Duodenal mucosa (tissue), 2 donors: ENCODE measurements at regions not wholly inside any gene's neighbourhood (a gene's known extent, or its start where the extent isn't known, plus 50 kb on each side); places are given as distances from the start of the nearest gene placed in this dataset.

Source experiments
- H3K27ac ChIP-seq: one replicate; pipeline ENCODE4 v1.7.0; 2013; ENCODE audit warnings: low read depth, low read length
- H3K27me3 ChIP-seq, 2 donors: one replicate each; pipeline ENCODE4 v1.7.0; 2013; ENCODE audit warnings: low read length in 2 of 2, control low read depth in 1 of 2; ENCODE audit not compliant: insufficient read depth in 2 of 2, control insufficient read depth in 1 of 2
- H3K36me3 ChIP-seq, 2 donors: one replicate each; pipeline ENCODE4 v1.7.0; 2013; ENCODE audit warnings: low read length in 2 of 2, control low read depth in 1 of 2; ENCODE audit not compliant: insufficient read depth in 2 of 2, control insufficient read depth in 1 of 2
- H3K4me1 ChIP-seq, 2 donors: one replicate each; pipeline ENCODE4 v1.7.0; 2013; ENCODE audit warnings: low read length in 2 of 2, control low read depth in 1 of 2; ENCODE audit not compliant: insufficient read depth in 2 of 2, control insufficient read depth in 1 of 2
- H3K4me3 ChIP-seq, 2 donors: one replicate each; pipeline ENCODE4 v1.7.0; 2013; ENCODE audit warnings: low read length in 2 of 2, low read depth in 1 of 2
- H3K9ac ChIP-seq, 2 donors: one replicate each; pipeline ENCODE4 v1.7.0; 2013; ENCODE audit warnings: low read length in 2 of 2, low read depth in 1 of 2
- H3K9me3 ChIP-seq, 2 donors: one replicate each; pipeline ENCODE4 v1.7.0; 2013; ENCODE audit warnings: low read length in 2 of 2, control low read depth in 1 of 2; ENCODE audit not compliant: control insufficient read depth in 1 of 2

GRCh38 chr14:54137614-54137961 lies 181.0 kb upstream of the BMP4 start:
- Histone ChIP-seq H3K4me3 (no peak overlapping the region), H3K9me3 (no peaks in the 10 kb centered on the region), H3K9ac (no peak overlapping the region), H3K27ac (no peak overlapping the region), H3K4me1 (no peaks in the 10 kb centered on the region), H3K36me3 (no peaks in the 10 kb centered on the region), H3K27me3 (no peaks in the 10 kb centered on the region)

GRCh38 chr14:54138024-54138353 lies 181.4 kb upstream of the BMP4 start:
- Histone ChIP-seq H3K27ac (no peak overlapping the region), H3K4me1 (no peaks in the 10 kb centered on the region), H3K4me3 (no peak overlapping the region), H3K27me3 (no peaks in the 10 kb centered on the region), H3K36me3 (no peaks in the 10 kb centered on the region), H3K9me3 (no peaks in the 10 kb centered on the region), H3K9ac (no peak overlapping the region)

GRCh38 chr14:54138354-54139038 lies 181.9 kb upstream of the BMP4 start:
- no peak overlapping the region for H3K9ac ChIP-seq
- H3K9me3 ChIP-seq: no peaks in the 10 kb centered on the region
- no peak overlapping the region for H3K27ac ChIP-seq

GRCh38 chr14:54140551-54140950 lies 183.9 kb upstream of the BMP4 start:
- H3K4me1 ChIP-seq: no peaks in the 10 kb centered on the region
- no peak overlapping the region for H3K27ac ChIP-seq
- no peak overlapping the region for H3K9ac ChIP-seq
- H3K4me3 ChIP-seq: no peak overlapping the region
- H3K27me3 ChIP-seq: no peaks in the 10 kb centered on the region
- no peaks in the 10 kb centered on the region for H3K9me3 ChIP-seq
- H3K36me3 ChIP-seq: no peaks in the 10 kb centered on the region

More at GRCh38 chr14:54138354-54139038, 181.9 kb upstream of the BMP4 start:
- no peaks in the 10 kb centered on the region for H3K36me3 ChIP-seq
- H3K27me3 ChIP-seq: no peaks in the 10 kb centered on the region
- H3K4me3 ChIP-seq: no peak overlapping the region
- H3K4me1 ChIP-seq: no peaks in the 10 kb centered on the region

GRCh38 chr14:54146601-54147000 lies 190.0 kb upstream of the BMP4 start:
- H3K9me3 ChIP-seq: no peaks in the 10 kb centered on the region
- no peak overlapping the region for H3K27ac ChIP-seq
- H3K4me3 ChIP-seq: no peak overlapping the region
- H3K36me3 ChIP-seq: no peaks in the 10 kb centered on the region
- H3K9ac ChIP-seq: no peak overlapping the region
- H3K4me1 ChIP-seq: no peaks in the 10 kb centered on the region
- H3K27me3 ChIP-seq: no peaks in the 10 kb centered on the region

- H3K9me3 ChIP-seq: no peaks in the 10 kb centered on the region
- H3K36me3 ChIP-seq: no peaks in the 10 kb centered on the region
- no peaks in the 10 kb centered on the region for H3K27me3 ChIP-seq
- H3K4me3 ChIP-seq: no peak overlapping the region
- no peak overlapping the region for H3K27ac ChIP-seq
- no peaks in the 10 kb centered on the region for H3K4me1 ChIP-seq
- no peak overlapping the region for H3K9ac ChIP-seq
These were observed 190.7 kb upstream of the BMP4 start for GRCh38 chr14:54147282-54147681.

- H3K27ac ChIP-seq: no peak overlapping the region
- no peaks in the 10 kb centered on the region for H3K9me3 ChIP-seq
These were observed 191.1 kb upstream of the BMP4 start for GRCh38 chr14:54147758-54148157.

GRCh38 chr14:54148251-54148650 lies 191.6 kb upstream of the BMP4 start:
- H3K36me3 ChIP-seq: no peaks in the 10 kb centered on the region
- H3K4me1 ChIP-seq: no peaks in the 10 kb centered on the region
- H3K27ac ChIP-seq: no peak overlapping the region
- no peak overlapping the region for H3K9ac ChIP-seq
- no peak overlapping the region for H3K4me3 ChIP-seq
- no peaks in the 10 kb centered on the region for H3K27me3 ChIP-seq
- no peaks in the 10 kb centered on the region for H3K9me3 ChIP-seq

More at GRCh38 chr14:54147758-54148157, 191.1 kb upstream of the BMP4 start:
- H3K4me1 ChIP-seq: no peaks in the 10 kb centered on the region
- no peaks in the 10 kb centered on the region for H3K27me3 ChIP-seq
- no peak overlapping the region for H3K9ac ChIP-seq
- H3K4me3 ChIP-seq: no peak overlapping the region
- no peaks in the 10 kb centered on the region for H3K36me3 ChIP-seq

GRCh38 chr14:54152351-54152750 lies 195.7 kb upstream of the BMP4 start:
- H3K4me3 ChIP-seq: no peak overlapping the region
- H3K4me1 ChIP-seq: no peaks in the 10 kb centered on the region
- no peak overlapping the region for H3K27ac ChIP-seq
- H3K9ac ChIP-seq: no peak overlapping the region
- H3K27me3 ChIP-seq: no peaks in the 10 kb centered on the region
- H3K9me3 ChIP-seq: no peaks in the 10 kb centered on the region
- no peaks in the 10 kb centered on the region for H3K36me3 ChIP-seq

- Histone ChIP-seq H3K27me3 (no peaks in the 10 kb centered on the region), H3K36me3 (no peaks in the 10 kb centered on the region), H3K9me3 (no peaks in the 10 kb centered on the region), H3K4me1 (no peaks in the 10 kb centered on the region), H3K27ac (no peak overlapping the region), H3K9ac (no peak overlapping the region), H3K4me3 (no peak overlapping the region)
These were observed 209.7 kb upstream of the BMP4 start for GRCh38 chr14:54166049-54166950.
